HG03432 (cell line): ENCODE measurements at regions not wholly inside any gene's neighbourhood (a gene's known extent, or its start where the extent isn't known, plus 50 kb on each side); places are given as distances from the start of the nearest gene placed in this dataset.
A peak's percentile ranks its signal among the peaks of the same experiment; 100 is the strongest.
"Not testable (repeated sequence)": the region's sequence is repeated elsewhere in the genome, so short reads cannot be mapped to it uniquely, and the experiment has no call there.

Source experiments
- ATAC-seq: cut with Tn5 transposase; IDR thresholded peaks from one replicate; pipeline ENCODE4 v1.9.1; 2021; ENCODE audit warnings: mild to moderate bottlenecking, moderate library complexity; ENCODE audit not compliant: unreplicated experiment

DNA sequence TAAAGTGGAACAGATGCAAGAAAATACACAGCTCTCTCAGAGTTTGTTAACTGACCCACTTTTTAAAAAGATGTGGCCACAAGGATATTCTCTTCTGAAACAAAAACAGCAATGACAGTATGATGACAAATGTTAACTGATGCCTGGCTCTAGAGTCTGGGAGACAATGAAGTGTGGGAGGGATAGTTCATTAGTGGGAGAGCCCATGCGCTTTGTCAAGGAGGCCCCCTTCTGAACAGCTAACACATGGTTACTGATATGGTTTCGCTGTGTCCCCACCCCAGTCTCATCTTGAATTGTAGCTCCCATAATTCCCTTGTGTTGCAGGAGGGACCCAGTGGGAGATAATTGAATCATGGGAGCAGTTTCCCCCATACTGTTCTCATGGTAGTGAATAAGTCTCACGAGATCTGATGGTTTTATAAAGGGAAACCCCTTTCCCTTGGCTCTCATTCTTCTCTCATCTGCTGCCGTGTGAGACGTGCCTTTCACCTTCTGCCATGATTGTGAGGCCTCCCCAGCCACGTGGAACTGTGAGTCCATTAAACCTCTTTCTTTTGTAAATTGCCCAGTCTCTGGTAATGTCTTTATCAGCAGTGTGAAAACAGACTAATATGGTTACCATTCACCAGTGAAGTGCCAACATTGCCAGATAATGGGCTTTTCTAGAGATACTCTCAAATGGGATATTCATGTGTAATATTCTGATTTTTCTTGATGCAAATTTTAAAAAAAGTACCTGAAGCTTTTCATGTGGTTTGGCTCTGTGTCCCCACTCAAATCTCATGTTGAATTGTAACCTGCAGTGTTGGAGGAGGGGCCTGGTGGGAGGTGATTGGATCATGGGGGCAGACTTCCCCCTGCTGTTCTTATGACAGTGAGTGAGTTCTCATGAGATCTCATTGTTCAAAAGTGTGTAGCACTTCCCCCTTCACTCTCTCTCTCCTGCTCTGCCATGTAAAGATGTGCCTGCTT is 435.8 kb downstream of the SHISA9 start:
- ATAC-seq = not testable (repeated sequence)

DNA sequence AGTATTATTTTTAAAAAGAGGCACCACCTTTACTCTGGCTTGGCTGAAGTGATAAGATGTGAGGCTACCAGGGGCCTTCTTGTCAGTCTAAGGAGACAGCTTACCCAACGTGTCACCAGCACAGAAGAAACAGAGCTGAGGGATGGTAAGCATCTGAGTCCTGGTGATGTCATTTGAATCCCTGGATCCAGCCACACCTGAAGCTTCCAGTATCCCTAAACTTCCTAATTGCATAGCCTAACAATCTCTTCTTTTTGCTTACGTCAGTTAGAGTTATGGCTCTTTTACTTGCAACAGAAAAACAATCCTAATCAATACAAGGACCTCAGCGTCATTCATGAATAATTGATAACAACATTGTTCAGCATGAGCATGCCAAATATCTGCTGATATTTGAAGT is 436.6 kb downstream of the SHISA9 start:
- ATAC-seq = no peak

DNA sequence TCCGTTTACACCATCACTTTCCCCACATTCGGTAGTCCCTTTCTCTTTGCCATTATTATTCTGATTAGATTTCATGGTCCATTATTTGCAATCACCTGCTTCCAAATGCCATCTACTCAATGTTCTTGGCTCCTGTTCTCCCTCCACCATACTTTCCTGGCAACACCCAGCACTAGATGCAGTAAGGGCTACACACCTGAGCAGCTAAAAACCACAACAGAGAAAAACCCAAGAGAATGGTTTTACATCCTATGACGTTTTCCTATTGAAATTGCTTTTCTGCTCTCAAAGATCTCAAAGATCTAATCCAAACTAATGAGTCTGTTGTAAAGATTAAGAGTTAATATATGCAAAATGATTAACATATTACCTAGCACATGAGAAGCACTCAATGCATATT is 441.3 kb downstream of the SHISA9 start:
- no peak for ATAC-seq

DNA sequence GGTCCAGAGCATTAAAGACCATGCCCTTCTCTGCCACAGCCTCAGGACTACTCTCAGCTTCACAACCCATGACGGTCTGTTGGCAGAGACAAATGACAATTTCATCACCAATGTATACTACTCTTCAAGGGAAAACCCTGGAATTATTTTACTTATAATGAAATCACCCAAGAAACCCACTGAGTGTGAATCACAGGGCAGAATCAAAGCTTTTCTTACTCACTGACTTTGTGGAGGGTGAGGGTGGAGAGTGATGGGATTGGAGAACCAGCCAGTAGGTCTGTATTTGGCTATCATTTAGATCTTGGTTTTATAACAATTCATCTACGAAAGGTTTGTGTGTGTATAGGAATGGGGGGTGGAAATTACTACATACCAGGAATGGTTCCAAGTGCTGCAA is 442.6 kb downstream of the SHISA9 start:
- ATAC-seq = no peak

DNA sequence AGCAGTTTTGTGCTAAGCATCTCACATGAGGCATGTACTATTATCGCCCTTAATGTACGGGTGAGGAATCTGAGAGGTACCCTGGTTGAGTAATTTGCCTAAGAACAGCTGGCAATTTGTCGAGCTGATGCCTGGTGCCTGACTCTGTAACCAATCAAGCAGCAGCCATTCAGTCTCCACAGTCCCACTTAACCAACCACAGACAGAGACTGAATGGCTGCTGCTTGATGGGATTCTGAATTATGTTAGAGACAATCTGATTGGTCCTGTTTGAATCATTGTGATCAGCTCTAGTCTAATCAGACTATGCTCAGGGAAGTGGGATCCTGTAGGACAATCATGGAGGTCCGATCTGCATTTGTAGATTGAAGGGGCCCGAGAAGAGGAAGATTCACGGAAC is 447.0 kb downstream of the SHISA9 start:
- ATAC-seq = no peak

DNA sequence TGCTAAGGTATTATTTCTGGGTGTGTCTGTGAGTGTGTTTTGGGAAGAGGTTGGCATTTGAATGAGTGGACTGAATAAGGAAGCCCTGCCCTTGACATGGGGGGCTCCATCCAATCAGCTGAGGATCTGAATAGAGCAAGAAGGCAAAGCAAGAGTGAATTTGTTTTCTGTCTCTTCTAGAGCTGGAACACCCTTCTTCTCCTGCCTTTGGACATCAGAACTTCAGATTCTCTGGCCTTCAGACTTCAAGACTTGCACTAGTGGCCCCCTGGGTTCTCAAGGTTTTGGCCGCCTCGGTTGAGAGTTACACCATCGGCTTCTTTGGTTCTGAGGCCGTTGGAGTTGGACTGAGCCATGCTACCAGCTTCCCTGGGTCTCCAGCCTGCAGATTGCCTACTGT is 448.6 kb downstream of the SHISA9 start:
- no peak for ATAC-seq

DNA sequence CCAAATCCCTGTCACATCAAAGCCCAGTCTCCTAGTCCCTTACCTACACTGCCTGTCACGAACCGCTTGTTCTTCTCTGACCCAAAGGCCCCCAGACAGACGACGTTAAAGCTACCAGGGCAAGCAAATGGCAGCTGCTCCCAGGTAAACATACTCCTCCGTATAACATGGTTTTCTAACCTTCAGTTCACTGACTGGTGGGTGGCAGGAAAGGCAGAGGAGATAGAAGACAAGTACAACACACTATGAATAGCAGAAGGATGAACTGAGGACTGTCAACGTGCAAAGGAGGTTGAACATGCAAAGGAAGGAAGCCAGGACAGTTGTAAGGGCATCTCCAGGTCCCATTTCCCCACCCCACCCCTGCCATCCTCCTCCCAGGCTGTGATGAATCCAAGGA is 449.8 kb downstream of the SHISA9 start:
- no peak for ATAC-seq

DNA sequence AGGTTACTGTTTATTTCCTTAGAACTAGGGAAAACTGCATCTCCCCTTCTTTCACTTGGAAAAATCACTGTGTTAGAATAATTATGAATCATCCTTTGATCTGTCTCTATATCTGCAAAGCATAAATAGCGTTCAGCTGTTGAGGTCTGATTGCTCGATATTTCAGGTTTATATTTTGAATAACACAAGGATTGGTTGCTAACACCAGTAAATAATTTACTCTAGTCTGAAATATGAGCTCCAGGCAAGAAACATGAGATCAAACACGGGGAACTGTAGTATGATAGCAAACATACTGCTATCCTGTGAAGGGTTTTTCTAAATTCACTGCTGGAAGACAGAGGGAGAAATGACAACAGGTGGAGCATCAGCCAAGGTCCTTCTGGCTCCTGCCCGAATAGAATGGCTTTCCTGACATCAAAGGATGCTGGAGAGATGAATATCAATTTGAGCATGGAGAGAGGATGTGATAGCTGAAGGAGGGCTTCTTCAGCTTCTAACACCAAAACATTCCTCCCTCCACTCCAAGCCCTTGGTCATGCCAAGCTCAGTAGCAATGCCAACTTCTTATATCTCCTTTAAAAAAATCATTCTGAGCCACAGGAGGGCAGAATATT is 450.3 kb downstream of the SHISA9 start:
- no peak for ATAC-seq

DNA sequence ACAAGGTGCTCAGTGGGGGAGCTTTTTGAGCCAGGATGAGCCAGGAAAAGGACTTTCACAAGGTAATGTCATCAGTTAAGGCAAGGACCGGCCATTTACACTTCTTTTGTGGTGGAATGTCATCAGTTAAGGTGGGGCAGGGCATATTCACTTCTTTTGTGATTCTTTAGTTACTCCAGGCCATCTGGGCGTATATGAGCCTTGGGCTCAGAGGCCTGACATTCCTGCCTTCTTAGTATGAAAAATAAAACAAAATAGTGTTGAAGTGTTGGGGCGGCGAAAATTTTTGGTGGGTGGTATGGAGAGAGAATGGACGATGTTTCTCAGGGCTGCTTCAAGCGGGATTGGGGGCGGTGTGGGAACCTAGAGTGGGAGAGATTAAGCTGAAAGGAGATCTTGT is 451.4 kb downstream of the SHISA9 start:
- ATAC-seq = not testable (repeated sequence)

DNA sequence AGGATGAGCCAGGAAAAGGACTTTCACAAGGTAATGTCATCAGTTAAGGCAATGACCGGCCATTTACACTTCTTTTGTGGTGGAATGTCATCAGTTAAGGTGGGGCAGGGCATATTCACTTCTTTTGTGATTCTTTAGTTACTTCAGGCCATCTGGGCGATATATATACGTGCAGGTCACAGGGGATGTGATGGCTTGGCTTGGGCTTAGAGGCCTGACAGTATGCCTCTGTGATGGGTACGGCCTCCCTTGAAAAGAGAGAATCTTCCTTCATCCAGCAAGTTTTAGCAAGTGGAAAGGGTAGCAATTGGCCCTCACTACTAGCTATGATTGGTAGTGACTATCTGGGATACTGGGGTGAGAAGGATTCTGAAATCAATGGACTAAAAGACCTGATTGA is 456.4 kb downstream of the SHISA9 start:
- ATAC-seq = not testable (repeated sequence)

DNA sequence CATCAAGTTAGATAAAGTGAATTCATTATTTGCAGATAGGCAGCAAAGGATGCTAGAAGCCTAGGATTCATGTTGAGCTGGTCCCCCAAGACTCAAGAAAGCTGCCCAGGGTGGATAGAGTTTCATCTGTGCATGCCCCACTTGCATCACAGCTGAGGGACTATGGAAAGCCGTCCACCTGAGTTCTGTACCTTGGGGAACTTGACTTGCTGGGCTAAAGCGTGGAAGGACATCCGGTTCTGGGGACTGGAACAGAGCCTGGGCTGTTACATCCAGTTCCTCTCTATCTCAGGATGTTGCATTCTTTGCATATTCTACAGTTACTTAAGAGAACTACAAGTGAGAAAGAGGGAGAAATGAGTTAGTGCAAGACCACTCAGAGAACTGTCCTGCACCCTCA is 458.4 kb downstream of the SHISA9 start:
- no peak for ATAC-seq

DNA sequence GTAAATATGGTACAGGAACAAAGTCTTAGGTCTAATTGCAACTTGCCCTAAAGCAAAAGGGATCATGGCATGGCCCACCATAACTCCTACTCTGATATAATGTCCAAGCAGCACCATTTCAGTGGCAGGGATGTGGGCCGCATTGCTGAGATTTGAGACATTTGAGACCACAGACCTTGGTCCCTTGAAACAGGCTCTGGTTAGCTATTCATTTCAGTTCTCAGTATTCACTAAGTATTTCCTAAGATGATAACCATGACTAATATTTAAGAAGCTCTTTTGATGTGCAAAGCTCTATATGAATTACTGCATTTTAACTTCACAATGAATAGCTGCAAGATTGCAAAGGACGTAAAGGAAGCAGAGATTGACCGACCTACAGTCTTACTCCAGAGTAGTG is 471.0 kb downstream of the SHISA9 start:
- no peak for ATAC-seq

DNA sequence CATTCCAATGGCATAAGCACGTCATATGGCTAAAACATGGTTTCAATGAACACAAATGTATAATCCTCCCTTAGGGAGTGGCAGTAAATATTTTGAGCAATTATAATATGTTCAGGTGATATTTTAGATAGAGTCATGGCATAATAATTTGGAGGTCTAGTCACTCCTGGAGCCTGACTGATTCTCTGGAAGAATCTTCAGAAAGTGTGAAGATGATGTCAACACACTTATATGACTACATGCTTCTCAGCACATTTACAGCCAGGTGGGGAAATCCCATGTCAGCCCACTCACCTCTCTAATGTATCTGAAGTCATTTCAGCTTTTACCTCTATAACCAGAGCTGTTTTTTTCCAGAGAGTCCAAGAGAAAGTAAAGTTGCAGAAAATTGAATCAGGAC is 474.8 kb downstream of the SHISA9 start:
- no peak for ATAC-seq

DNA sequence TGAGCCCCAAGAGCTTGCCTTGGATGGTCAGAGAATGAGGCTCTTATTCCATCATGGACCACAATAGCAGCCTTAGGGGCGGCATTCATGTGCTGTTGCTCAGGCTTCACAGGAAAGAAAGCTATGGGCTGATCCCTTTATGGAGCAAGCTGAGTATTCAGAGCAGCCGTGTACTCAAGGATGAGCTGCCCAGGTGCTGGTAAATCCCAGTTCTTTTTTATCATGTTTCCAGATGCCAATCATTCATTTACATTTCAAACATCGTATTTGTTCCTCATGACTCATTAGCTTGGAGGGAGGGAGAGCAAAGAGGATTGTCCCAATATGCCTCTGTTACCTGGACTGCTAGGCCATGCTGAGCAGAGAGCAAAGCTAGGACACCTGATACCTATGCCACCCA is 475.7 kb downstream of the SHISA9 start:
- ATAC-seq = no peak

DNA sequence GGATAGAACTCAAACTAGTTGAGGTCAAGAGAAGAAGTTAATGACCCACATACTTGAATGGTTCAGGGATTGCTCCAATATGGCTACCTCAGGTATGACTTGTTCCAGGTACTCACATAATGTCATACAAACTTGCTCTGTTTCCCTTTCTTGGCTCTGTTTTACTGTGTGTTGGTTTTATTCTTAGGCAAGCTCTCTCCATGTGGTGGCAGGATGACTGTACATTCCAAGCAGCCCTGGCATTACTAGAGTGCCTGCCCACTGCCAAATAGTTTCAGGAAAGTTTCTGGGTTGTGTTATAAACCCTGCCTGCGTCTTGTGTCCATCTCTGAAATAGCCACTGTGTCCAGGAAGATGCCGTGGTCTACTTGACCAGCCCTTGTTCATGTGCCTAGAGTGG is 476.8 kb downstream of the SHISA9 start:
- no peak for ATAC-seq

DNA sequence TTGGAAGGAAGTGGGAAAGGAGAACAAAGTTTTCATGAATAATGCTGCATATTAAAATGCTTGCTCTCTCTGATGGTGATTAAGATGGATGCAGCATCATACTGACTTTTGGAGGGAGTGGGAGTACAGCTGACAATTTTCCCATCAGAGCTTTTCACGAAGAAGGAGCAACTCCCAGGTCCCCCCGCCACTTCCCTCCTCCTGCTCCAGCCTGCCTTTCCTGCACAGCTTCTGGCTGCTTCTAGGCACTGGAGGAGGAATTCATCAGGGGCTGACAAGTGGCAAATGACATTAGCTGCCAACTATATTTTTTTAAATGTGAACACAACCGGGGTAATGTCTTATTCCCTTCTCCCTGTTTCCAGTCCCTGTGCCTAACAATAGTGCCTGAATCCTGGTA is 477.9 kb downstream of the SHISA9 start:
- no peak for ATAC-seq

DNA sequence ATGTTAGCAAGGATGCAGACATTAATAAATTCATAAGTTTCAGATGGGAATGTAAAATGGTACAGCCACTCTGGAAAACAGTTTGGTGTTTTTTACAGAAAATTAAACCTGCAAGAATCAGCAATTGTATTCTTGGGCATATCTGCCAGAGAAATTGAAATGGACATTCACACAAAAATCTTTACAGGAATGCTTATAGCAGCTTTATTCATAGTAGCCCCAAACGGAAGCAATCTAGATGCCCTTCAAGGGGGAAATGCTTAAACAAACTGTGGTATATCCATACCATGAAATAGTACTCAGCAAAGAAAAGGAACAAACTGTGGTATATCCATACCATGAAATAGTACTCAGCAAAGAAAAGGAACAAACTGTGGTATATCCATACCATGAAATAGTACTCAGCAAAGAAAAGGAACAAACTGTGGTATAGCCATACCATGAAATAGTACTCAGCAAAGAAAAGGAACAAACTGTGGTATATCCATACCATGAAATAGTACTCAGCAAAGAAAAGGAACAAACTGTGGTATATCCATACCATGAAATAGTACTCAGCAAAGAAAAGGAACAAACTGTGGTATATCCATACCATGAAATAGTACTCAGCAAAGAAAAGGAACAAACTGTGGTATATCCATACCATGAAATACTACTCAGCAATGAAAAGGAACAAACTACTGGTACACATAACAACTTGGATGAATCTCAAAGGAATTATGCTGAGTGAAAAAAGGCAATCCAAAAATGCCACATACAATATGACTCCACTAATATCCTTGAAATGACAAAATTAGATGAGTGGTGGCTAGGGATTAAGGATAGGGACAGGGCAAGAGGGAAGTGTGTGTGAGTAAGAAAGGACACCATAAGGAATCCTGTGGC is 484.0 kb downstream of the SHISA9 start:
- not testable (repeated sequence) for ATAC-seq

DNA sequence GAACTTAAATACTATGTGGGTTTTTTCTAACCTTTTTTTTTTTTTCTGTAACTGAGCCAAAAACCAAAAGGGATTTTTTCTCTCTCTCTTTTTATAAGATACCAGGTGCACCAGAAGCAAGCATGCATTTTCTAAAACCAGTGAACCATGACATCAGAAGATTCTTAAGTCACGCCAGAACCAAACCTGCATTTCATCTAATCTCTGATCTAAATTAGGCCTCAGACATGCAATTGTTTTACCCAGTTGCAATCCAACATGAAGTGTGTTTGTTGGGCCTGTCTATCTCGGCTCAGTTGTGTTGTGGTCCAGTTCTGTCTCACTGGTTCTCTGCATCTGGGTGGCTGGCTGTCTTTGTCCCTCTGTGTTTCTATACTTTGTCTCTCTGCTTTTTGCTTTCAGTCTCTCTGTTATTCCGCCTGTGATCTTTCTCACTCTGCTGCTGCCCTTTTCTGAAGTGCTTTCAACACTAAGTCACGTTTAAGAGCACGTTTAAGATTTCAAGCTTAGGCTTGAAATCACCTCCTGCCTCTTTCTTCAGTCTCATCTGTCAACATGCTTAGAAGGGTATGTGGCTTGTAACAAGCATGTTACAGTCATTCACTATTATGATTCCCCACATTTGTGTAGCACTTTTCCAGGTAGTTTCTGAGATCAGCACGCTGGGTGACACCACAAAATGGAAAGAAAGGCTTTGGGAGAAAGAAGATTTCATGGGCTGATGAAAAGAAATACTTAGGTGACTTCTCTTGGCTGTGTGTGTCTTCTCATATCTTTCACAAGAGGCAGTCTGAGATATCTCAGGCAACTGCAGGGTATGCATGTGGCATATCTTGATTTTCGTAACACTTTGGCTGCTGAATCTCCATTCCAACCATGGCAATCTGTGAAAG is 488.9 kb downstream of the SHISA9 start:
- ATAC-seq = peak; percentile 66

DNA sequence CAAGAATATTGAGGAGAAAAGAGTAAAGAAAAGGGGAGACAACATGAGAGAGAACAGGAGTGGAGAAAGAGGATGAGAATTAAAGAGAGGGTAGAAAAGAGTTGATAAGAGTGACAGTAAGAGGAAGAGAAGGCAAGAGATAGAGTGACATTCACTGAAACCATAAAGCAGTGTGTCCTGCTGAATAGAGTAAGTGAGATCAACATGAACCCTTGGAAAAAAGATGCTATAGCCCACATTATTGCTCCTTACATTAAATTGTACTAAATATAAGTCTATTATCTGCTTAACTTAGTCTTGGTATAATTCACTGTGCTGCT is 489.5 kb downstream of the SHISA9 start:
- ATAC-seq = no peak

DNA sequence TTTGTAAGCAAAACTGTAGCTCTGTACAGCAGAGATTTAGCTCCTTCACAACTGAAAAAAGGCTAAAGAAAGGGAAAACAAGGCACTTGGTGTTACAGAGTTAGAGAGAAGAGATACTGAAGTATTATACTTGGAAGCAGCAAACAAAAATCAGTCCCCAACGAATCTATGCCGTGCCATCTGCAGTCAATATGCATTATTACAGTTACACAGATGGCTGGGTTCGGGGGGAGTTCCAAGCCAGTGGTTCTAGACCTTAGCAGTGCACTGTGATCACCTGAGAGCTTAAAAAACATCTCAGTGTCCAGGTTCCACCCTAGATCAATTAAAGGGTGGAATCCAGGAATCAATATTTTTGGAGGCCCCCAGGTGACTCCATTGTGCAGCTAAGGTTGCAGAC is 489.9 kb downstream of the SHISA9 start:
- ATAC-seq = no peak

DNA sequence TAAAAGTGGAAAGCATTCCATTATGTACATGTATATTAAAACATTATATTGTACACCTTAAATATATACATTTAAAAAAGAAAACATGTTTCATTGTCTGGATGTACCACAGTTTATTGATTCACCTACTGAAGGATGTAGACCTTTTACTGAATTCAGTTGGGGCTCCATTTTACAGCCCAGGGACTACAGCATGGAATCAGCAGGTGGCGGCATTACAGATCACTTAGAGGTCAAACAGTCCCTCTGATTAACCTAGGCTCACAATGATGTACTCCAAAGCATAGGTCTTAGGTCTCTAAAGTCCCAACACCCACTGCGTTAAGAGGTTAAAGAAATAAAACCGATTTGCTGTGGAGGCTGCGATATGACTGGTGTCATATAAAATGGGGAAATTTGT is 490.9 kb downstream of the SHISA9 start:
- no peak for ATAC-seq
